Right cardiac atrium (tissue), 5 donors: ENCODE measurements at regions not wholly inside any gene's neighbourhood (a gene's known extent, or its start where the extent isn't known, plus 50 kb on each side); places are given as distances from the start of the nearest gene placed in this dataset.

ENCODE experiments used
- ATAC-seq, 2 donors: fragments of 200-7000 bp; cut with Tn5 transposase; one replicate each; pipeline versions ENCODE4 v1.8.0 to v1.9.1; 2020; ENCODE audit warnings: moderate library complexity in 2 of 2, mild to moderate bottlenecking in 1 of 2
- DNase-seq, 3 donors: peaks; one replicate each; pipeline ENCODE4 v3.0.0-alpha.2; 2020
- H3K27ac ChIP-seq: one replicate; pipeline ENCODE4 v1.5.1; 2013; ENCODE audit warnings: mild to moderate bottlenecking, low read length, control low read depth, moderate library complexity
- H3K27me3 ChIP-seq: one replicate; pipeline ENCODE4 v1.6.1; 2013; ENCODE audit not compliant: control insufficient read depth, insufficient read depth
- H3K4me1 ChIP-seq: one replicate; pipeline ENCODE4 v1.6.1; 2013; ENCODE audit warnings: low read length; ENCODE audit not compliant: control insufficient read depth, insufficient read depth
- H3K4me3 ChIP-seq: one replicate; pipeline ENCODE4 v1.5.1; 2013; ENCODE audit warnings: low read length, control low read depth
- H3K9me3 ChIP-seq: one replicate; pipeline ENCODE4 v1.6.1; 2013; ENCODE audit warnings: low read length; ENCODE audit not compliant: control insufficient read depth
- WGBS: extraction: QIAGEN DNeasy Blood & Tissue Kit; methylation state at CpG from one replicate; pipeline ENCODE4 v1.1.7; 2013; 5-methylcytosine and 5-hydroxymethylcytosine counted together
- intact Hi-C, 4 donors: fragments of 100-400 bp; cut with DNase I; formaldehyde crosslinking; loops; one replicate each; pipeline versions ENCODE4 v1.11.0 to v1.14.0; 2022 to 2023
- donor health status: healthy with polysubstance abuse.
- donor health status: DM: no; HTN: yes; CAD: no.
- donor health status: DM: no; HTN: no; CAD: no.
- donor health status: DM: no; HTN: yes; CAD: no; lungs with severe emphysema.
- donor health status: DM: yes; HTN: yes; CAD: no.

DNA sequence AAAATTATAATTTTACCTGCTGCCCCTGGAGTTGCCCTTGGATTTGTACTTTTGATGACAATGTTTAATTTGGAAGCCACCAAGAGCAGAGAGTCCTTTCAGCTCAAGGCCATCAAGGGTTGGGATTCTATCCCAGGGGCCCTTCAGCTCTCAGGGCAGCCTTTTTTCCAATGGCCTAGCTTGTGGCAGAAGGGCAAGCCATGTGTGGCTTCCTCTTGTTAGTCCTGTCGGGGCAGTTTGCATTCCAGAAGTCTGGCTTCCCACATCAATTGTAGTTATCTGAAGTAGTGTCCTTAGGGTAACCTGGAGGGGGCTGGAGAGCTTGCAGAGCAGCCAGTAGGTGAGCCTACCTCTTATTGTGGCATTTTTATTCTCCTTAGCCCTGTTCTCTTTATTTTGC, 569.4 kb downstream of the TRAM1L1 start:
- Histone ChIP-seq H3K27ac (no peak overlapping the region), H3K27me3 (no peaks in the 10 kb centered on the region), H3K4me3 (no peak overlapping the region), H3K4me1 (no peaks in the 10 kb centered on the region), H3K9me3 (no peaks in the 10 kb centered on the region)
- ATAC-seq (no peak), DNase-seq (no peak)
- intact Hi-C loops, result no loop called here
- WGBS, result 39% methylated on average over 1 of the region's 1 CpG

DNA sequence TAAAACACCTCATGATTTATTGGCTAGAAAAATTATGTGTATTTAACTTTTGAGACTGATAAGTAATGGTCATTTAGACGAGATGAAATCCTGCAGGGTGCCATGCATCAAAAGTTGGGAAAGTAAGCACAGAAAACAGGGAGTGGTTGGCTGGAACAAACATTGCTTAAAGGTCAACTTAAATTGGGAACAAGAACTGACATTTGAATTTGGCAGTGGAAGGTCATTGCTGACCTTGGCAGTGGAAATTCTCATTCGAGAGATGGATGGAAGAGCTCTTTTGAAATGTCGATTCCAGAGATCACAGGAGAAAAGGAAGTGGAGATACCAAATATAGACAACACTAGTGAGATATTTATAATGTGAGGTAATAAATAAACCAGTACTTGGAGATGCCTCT, 572.8 kb downstream of the TRAM1L1 start:
- H3K27me3 ChIP-seq, result no peaks in the 10 kb centered on the region
- H3K27ac ChIP-seq, result no peak overlapping the region
- no peak for ATAC-seq
- 56% methylated on average over 3 of the region's 3 CpGs for WGBS
- DNase-seq, result no peak
- no peaks in the 10 kb centered on the region for H3K4me1 ChIP-seq
- intact Hi-C loops, result no loop called here
- H3K9me3 ChIP-seq, result no peaks in the 10 kb centered on the region
- H3K4me3 ChIP-seq, result no peak overlapping the region

DNA sequence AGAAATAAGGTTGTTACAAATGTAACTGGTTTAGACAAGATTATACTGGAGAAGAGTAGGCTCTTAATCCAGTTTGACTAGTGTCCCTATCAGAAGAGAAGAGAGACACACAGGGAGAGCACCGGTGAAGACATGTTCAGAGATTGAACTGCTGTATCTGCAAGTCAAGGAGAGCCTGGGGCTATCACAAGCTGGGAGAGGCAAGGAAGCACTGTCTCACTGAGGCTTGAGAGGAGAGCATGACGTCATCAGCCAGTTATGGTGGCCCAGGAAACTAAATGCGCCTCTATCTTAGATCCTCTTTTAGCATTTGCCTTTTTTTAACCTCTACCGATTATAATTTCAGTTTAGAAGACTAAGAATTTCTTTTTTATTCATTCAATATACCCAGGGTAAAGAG, 583.4 kb downstream of the TRAM1L1 start:
- no peak overlapping the region for H3K27ac ChIP-seq
- ATAC-seq (no peak), DNase-seq (no peak)
- no peaks in the 10 kb centered on the region for H3K9me3 ChIP-seq
- no peaks in the 10 kb centered on the region for H3K4me1 ChIP-seq
- H3K4me3 ChIP-seq, result no peak overlapping the region
- no peaks in the 10 kb centered on the region for H3K27me3 ChIP-seq
- intact Hi-C loops, result no loop called here
- 63% methylated on average over 4 of the region's 4 CpGs for WGBS

DNA sequence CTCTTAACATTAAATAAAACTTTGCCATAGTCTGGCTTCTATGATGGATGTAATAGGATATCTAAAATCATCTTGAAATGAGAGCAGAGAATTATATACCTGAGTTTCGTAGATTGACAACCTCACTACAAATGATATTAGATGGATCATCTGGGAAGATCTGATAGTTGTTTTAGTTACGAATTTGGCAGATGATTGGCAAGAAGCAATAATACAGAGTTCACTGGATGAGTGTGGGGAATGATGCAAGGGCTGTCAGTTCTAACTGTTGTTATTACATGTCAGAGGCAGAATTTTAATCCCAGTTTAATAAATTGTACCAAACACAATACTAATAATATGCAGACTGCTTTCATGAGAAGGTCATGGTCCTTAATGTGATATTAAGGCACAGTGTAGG, 585.2 kb downstream of the TRAM1L1 start:
- DNase-seq, result no peak
- WGBS, result 77% methylated on average over 2 of the region's 2 CpGs
- no peaks in the 10 kb centered on the region for H3K9me3 ChIP-seq
- H3K27me3 ChIP-seq, result no peaks in the 10 kb centered on the region
- no peak overlapping the region for H3K4me3 ChIP-seq
- no peak for ATAC-seq
- no peaks in the 10 kb centered on the region for H3K4me1 ChIP-seq
- no peak overlapping the region for H3K27ac ChIP-seq
- intact Hi-C loops, result no loop called here

DNA sequence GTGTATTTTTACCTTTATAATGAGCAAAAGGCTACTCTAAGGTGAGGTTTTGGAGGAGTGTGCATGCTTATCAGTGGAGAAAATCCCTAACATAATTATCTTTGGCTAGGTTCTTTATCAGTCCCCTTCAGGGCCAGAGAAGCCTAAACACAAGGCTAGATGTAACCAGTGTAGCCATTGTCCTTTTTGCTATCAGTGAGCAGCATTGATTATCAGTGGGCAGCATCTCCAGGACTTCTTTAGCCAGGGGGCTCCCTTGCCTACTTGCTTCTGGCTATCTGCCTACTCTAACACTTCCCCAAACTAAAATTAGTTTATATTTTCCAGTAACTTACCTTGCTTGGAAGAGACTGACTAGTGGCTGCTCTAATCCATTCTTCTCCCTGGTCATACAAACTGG, 595.6 kb downstream of the TRAM1L1 start:
- Histone ChIP-seq H3K27me3 (no peaks in the 10 kb centered on the region), H3K9me3 (no peaks in the 10 kb centered on the region), H3K27ac (no peak overlapping the region), H3K4me3 (no peak overlapping the region), H3K4me1 (no peaks in the 10 kb centered on the region)
- intact Hi-C loops, result no loop called here
- ATAC-seq (no peak), DNase-seq (no peak)

DNA sequence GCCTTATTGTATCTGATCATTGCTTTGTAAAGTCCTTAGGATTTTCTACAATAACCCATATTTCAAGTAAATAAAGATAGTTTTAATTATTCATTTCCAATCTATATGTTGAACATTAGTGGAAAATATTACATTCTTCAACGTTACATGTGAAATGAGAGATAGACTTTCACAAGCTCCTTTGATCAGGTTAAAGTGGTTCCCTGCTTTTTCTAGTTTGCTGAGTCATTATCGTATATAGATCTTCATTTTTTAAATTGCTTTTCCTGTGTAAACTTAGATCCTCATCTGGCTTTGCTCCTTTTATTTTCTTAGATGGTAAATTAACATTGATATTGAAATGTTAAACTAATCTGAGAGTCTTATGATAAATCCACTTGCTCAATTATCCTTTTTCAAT, 599.0 kb downstream of the TRAM1L1 start:
- no peaks in the 10 kb centered on the region for H3K27me3 ChIP-seq
- ATAC-seq, result no peak
- H3K4me1 ChIP-seq, result no peaks in the 10 kb centered on the region
- intact Hi-C loops, result no loop called here
- no peaks in the 10 kb centered on the region for H3K9me3 ChIP-seq
- 80% methylated on average over 2 of the region's 2 CpGs for WGBS
- no peak overlapping the region for H3K27ac ChIP-seq
- H3K4me3 ChIP-seq, result no peak overlapping the region
- no peak for DNase-seq

DNA sequence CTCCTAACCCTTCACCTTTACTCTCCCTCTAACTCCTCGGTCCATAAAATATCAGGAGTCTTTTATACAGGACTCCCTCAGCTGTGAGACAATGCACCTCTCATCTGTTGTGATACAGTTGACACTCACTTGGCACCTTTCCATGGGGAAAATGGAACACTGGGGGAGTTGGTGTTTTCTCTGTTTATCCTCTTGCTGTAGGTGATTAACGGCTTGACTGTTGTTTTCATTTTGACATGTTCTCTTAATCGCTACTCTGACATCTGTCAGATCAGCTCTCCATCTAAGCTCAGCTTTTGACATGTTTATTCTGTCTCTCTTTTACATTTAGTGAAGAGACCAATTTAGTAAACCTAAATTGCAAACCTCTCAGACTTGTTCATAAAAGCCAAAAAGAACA, 604.8 kb downstream of the TRAM1L1 start:
- ATAC-seq, result no peak
- WGBS, result 52% methylated on average over 3 of the region's 3 CpGs
- Histone ChIP-seq H3K4me1 (no peaks in the 10 kb centered on the region), H3K27ac (no peak overlapping the region), H3K9me3 (no peaks in the 10 kb centered on the region), H3K27me3 (no peaks in the 10 kb centered on the region), H3K4me3 (no peak overlapping the region)
- intact Hi-C loops, result no loop called here
- DNase-seq, result no peak

DNA sequence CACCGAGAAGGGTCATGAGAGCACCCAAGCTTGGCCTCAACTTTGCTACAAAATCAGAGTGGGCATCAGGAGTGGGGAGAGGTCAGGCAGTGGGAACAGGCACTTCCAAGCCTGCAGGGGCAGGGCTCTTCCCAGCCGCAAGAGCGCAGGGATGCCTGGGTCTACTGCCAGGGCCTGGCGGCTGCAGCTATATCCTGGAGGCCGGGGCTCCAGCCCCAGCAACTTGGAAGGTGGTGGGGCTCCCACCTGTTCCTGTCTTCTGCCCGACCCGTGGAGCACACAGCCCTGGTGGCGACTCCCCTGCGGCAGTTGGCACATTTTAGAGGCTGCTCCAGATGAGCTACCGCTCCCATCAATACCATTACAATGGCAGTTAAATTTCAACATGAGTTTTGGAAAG, 607.0 kb downstream of the TRAM1L1 start:
- no peaks in the 10 kb centered on the region for H3K9me3 ChIP-seq
- no peak overlapping the region for H3K27ac ChIP-seq
- intact Hi-C loops, result no loop called here
- DNase-seq (peak in 1 of 3 donors; percentile 18), ATAC-seq (no peak)
- no peaks in the 10 kb centered on the region for H3K4me1 ChIP-seq
- H3K27me3 ChIP-seq, result no peaks in the 10 kb centered on the region
- no peak overlapping the region for H3K4me3 ChIP-seq
- 95% methylated on average over 10 of the region's 10 CpGs for WGBS

DNA sequence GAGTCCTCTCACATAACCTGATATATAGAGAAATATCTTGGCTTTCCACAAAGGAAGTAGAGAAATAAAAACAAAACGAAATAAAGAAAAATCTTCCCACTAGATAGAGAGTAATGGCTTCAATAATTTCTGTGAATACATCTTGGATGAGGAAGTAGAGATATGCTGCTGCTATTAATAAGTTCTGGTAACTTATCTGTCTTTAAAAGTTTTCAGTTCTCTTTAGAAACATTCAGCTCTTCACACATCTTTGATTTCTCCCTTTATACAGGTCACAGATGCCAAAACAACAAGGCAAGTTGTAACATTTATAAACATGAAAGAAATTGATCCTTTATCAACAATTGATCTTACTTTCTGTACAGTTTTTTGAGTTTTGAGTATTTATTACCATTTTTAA, 615.8 kb downstream of the TRAM1L1 start:
- WGBS, result 11% methylated on average over 1 of the region's 1 CpG
- no peaks in the 10 kb centered on the region for H3K27me3 ChIP-seq
- no peak overlapping the region for H3K27ac ChIP-seq
- H3K4me3 ChIP-seq, result no peak overlapping the region
- ATAC-seq (no peak), DNase-seq (no peak)
- H3K4me1 ChIP-seq, result no peaks in the 10 kb centered on the region
- intact Hi-C loops, result no loop called here
- no peaks in the 10 kb centered on the region for H3K9me3 ChIP-seq

DNA sequence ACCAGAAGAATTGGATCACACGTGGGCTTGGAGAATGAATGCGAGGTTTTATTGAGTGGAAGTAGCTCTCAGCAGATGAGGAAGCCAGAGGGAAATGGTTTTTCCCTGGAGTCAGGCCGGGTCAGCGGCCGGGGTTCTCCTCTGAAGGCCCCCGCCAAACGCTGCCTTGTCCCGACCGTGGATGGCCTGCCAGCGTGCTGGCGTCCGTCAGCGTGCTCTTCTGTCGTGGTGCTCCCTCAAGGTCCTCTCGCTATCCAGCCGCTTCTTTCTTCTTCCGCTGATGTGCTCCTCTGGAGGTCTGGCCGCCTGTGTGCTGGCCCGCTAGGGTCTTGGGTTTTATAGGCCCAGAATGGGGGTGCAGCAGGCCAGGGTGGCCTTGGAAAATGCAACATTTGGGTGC, 632.2 kb downstream of the TRAM1L1 start:
- intact Hi-C loops, result no loop called here
- Histone ChIP-seq H3K9me3 (no peaks in the 10 kb centered on the region), H3K4me3 (no peak overlapping the region), H3K27me3 (no peaks in the 10 kb centered on the region), H3K4me1 (no peaks in the 10 kb centered on the region), H3K27ac (no peak overlapping the region)
- 93% methylated on average over 19 of the region's 19 CpGs for whole genome bisulfite sequencing
- DNase-seq (peak in 1 of 3 donors; percentile 24), ATAC-seq (no peak)

DNA sequence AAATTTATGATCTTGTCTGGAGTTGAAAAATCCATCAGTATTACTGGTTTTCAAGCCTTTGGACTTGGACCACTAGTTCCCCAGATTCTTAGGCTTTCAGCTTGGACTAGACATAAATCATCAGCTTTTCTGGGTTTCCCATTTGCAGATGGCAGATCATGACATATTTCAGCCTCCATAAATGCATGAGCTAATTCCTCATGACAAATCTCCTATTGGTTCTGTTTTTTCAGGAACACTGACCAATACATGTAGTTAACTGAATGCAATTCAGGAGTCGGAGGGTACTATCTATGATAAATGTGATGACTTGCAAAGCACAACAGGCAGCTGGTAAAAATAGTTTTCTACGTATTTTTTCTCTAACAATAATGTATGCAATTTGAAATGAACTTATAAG, 635.6 kb downstream of the TRAM1L1 start:
- Histone ChIP-seq H3K27me3 (no peaks in the 10 kb centered on the region), H3K4me3 (no peak overlapping the region), H3K9me3 (no peaks in the 10 kb centered on the region), H3K4me1 (no peaks in the 10 kb centered on the region), H3K27ac (no peak overlapping the region)
- DNase-seq, result no peak
- no peak for ATAC-seq
- WGBS, result 48% methylated on average over 2 of the region's 2 CpGs
- intact Hi-C loops, result no loop called here

DNA sequence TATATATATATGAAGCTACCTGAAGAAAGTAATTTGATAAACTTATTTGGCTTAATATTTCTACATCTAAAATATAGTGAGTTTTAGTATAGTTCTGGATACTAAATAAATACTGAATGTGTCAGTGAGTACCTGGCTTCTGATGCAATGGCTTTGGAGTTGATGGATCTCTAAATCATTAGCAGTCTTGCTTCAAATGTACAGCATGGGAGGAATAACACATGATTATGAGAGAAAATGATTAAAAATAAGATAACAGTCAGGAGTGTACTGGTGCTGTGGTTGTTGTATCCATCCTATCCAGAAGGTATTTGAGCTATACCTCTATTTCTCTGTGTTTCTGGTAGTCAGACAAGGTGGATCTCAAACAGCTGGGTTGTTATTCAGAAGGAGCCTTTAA, 641.3 kb downstream of the TRAM1L1 start:
- Histone ChIP-seq H3K4me3 (no peak overlapping the region), H3K27me3 (no peaks in the 10 kb centered on the region), H3K4me1 (no peaks in the 10 kb centered on the region), H3K9me3 (no peaks in the 10 kb centered on the region), H3K27ac (no peak overlapping the region)
- intact Hi-C loops, result no loop called here
- no peak for ATAC-seq
- no peak for DNase-seq
